OCI-LY7 (cell line): ENCODE measurements at regions not wholly inside any gene's neighbourhood (a gene's known extent, or its start where the extent isn't known, plus 50 kb on each side); places are given as distances from the start of the nearest gene placed in this dataset.

ENCODE experiments used
- BruUV-seq: library from RNA; stranded (reverse); fragments of 400-500 nt; replicated peaks from 2 replicates; lab custom pipeline; 2021; lab: Mats Ljungman, UMichigan
- CTCF ChIA-PET: fragments of 300-600 bp; sonication (Branson Sonifier 250); formaldehyde crosslinking; loops from one replicate; lab custom pipeline; 2022; ENCODE audit warnings: antibody characterized with exemption; ENCODE audit not compliant: unreplicated experiment; lab: Charles Lee
- POLR2A ChIA-PET: fragments of 300-600 bp; sonication (Branson Sonifier 250); formaldehyde crosslinking; loops from one replicate; lab custom pipeline; 2022; ENCODE audit warnings: antibody characterized with exemption; lab: Charles Lee
- DNase-seq: peaks from one replicate; pipeline ENCODE4 v3.0.0-alpha.2; 2015; ENCODE audit warnings: low spot score
- H2AFZ ChIP-seq: fragments of 200-600 bp; sonication (generic), shearing (Covaris generic); 2 replicates; pipeline ENCODE4 v1.6.1; 2014; ENCODE audit warnings: mild to moderate bottlenecking, antibody characterized with exemption, low read length, moderate library complexity
- H3K27ac ChIP-seq: fragments of 200-600 bp; sonication (generic); 2 replicates; pipeline ENCODE4 v1.5.1; 2014; ENCODE audit warnings: mixed run types, low read depth, mild to moderate bottlenecking, moderate library complexity, low read length, inconsistent platforms; ENCODE audit not compliant: poor library complexity, severe bottlenecking
- H3K36me3 ChIP-seq: fragments of 200-600 bp; sonication (generic); 2 replicates; pipeline ENCODE4 v1.6.1; 2014; ENCODE audit warnings: mild to moderate bottlenecking, antibody characterized with exemption, low read length, moderate library complexity, mixed read lengths; ENCODE audit not compliant: insufficient read depth
- H3K4me1 ChIP-seq: fragments of 200-600 bp; sonication (generic); 2 replicates; pipeline ENCODE4 v1.5.1; 2014; ENCODE audit warnings: mild to moderate bottlenecking, low read length; ENCODE audit not compliant: insufficient read depth, poor library complexity, severe bottlenecking
- H3K4me2 ChIP-seq: fragments of 200-600 bp; sonication (generic); 2 replicates; pipeline ENCODE4 v1.6.1; 2014; ENCODE audit warnings: mild to moderate bottlenecking, low read length
- H3K4me3 ChIP-seq: fragments of 200-600 bp; sonication (generic); 2 replicates; pipeline ENCODE4 v1.5.1; 2014; ENCODE audit warnings: mild to moderate bottlenecking, low read depth, low read length; ENCODE audit not compliant: poor library complexity, severe bottlenecking
- H3K79me2 ChIP-seq: fragments of 200-600 bp; sonication (generic); 2 replicates; pipeline ENCODE4 v1.6.1; 2016; ENCODE audit warnings: low read depth, mild to moderate bottlenecking, low read length, moderate library complexity, mixed read lengths; ENCODE audit not compliant: insufficient read depth
- H3K9me2 ChIP-seq: fragments of 200-600 bp; sonication (generic); 2 replicates; pipeline ENCODE4 v1.6.1; 2016; ENCODE audit warnings: mild to moderate bottlenecking, low read length, mixed read lengths; ENCODE audit not compliant: insufficient read depth
- H3K9me3 ChIP-seq: fragments of 200-600 bp; sonication (generic); 2 replicates; pipeline ENCODE4 v1.6.1; 2014; ENCODE audit warnings: mild to moderate bottlenecking, mixed run types, low read length, mixed read lengths
- H4K20me1 ChIP-seq: fragments of 200-600 bp; sonication (generic); 2 replicates; pipeline ENCODE4 v1.6.1; 2014; ENCODE audit warnings: mild to moderate bottlenecking, antibody characterized with exemption, low read length, moderate library complexity, mixed read lengths; ENCODE audit not compliant: insufficient read depth
- EZH2phosphoT487 ChIP-seq: fragments of 200-600 bp; sonication (generic); IDR thresholded peaks from 2 replicates; pipeline ENCODE4 v1.6.1; 2018; ENCODE audit warnings: low read depth, borderline replicate concordance, mild to moderate bottlenecking, mixed run types, antibody characterized with exemption, low read length, moderate library complexity, mixed read lengths
- intact Hi-C: fragments of 100-400 bp; cut with micrococcal nuclease; formaldehyde crosslinking; loops from one replicate; pipeline ENCODE4 v1.10.0; 2022; ENCODE audit not compliant: unreplicated experiment
- TF ChIP-seq, protein P1 (sequence below): fragments of 200-600 bp; sonication (generic); conservative IDR thresholded peaks from 2 replicates; pipeline ENCODE4 v1.5.1; 2014; ENCODE audit warnings: mild to moderate bottlenecking, antibody characterized with exemption, low read length, moderate library complexity, mixed read lengths

DNA sequence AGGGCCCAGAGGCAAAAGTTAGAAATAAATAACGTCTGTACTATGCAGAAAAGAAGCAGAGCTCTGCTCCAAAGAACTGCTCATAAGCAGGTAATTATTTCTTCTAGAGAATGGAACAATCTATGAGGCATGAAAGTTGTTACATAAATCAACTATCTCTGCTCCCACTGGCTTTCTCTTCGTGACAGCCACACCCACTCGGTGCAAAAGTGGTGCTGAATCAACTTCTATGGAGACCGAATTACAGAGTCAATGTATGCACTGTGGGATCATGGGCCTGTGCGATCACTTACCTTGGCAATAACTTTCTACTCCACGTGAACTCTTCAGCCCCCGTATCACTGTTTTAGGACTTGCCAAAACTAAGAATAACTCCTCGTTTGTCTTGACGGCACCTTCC lies 99.4 kb upstream of the ATXN3L start:
- CTCF ChIA-PET, result no interaction called here
- Histone ChIP-seq H3K4me1 (peaks cover 11% of the 10 kb centered on the region), H3K4me3 (no peak overlapping the region), H4K20me1 (no peaks in the 10 kb centered on the region), H3K79me2 (no peaks in the 10 kb centered on the region), H3K9me2 (no peaks in the 10 kb centered on the region), H3K36me3 (no peaks in the 10 kb centered on the region), H2AFZ (peak overlapping the region; percentile 76; the same call in 1 of the 2 replicates), H3K27ac (no peak overlapping the region), H3K9me3 (no peaks in the 10 kb centered on the region), H3K4me2 (peak overlapping the region; percentile 42; the same call in 1 of the 2 replicates)
- intact Hi-C loops, result no loop called here
- POLR2A ChIA-PET, result no interaction called here
- no peak for DNase-seq
- TF ChIP-seq, protein P1, sequence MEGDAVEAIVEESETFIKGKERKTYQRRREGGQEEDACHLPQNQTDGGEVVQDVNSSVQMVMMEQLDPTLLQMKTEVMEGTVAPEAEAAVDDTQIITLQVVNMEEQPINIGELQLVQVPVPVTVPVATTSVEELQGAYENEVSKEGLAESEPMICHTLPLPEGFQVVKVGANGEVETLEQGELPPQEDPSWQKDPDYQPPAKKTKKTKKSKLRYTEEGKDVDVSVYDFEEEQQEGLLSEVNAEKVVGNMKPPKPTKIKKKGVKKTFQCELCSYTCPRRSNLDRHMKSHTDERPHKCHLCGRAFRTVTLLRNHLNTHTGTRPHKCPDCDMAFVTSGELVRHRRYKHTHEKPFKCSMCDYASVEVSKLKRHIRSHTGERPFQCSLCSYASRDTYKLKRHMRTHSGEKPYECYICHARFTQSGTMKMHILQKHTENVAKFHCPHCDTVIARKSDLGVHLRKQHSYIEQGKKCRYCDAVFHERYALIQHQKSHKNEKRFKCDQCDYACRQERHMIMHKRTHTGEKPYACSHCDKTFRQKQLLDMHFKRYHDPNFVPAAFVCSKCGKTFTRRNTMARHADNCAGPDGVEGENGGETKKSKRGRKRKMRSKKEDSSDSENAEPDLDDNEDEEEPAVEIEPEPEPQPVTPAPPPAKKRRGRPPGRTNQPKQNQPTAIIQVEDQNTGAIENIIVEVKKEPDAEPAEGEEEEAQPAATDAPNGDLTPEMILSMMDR, result no peak
- no TSS peak for BruUV-seq

DNA sequence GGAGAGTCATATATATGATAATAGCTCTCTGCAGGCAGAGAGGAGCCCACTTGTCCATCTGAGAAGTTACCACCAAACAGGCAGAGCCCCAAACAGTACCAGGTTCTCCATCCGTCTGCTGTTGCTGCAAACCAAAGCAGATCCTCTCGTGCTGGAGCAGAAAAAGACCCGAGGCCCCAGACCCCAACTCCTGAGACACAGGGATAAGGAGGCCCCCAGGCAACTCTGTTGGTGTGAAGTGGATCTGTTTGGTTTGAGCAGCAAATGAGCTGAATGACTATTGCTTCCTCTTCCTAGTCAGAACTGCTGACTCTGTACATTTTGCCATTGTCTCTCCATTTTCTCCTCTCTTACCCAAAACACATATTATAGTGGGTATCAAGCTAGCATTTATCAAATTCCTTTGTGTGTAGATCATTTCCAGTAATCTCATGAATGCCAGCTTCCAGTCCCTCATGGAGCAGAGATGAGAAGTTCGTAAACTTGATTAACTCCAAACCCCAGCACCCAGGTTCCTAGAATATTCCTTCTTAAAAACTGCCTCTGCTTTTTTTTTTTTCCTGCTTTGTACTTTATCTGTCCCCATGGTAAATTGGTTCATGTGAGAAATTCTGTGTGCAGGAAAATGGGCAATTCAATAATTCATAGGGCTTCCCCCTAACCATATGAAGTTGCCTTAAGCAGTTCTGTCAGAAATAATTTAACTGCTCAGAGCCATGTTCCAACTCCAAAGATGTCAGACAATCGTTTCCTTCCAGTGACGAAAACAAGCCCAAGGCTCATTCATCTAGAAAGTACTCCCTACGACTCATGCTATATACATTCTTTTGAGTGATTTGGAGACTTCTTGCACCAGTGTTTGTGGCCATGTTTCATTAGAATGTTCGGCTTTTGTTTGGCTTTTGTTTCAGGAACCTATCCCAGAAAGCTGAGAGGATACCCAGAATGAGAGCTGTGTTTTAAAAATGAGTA lies 98.6 kb upstream of the ATXN3L start:
- no peak overlapping the region for H3K27ac ChIP-seq
- no TSS peak for BruUV-seq
- peaks cover 11% of the 10 kb centered on the region for H3K4me1 ChIP-seq
- POLR2A ChIA-PET, result no interaction called here
- no peaks in the 10 kb centered on the region for H4K20me1 ChIP-seq
- CTCF ChIA-PET, result no interaction called here
- H3K9me3 ChIP-seq, result no peaks in the 10 kb centered on the region
- no peak for DNase-seq
- H3K4me3 ChIP-seq, result no peak overlapping the region
- TF ChIP-seq, protein P1, result no peak
- no peak for TF ChIP-seq EZH2phosphoT487
- H3K79me2 ChIP-seq, result no peaks in the 10 kb centered on the region
- intact Hi-C loops, result no loop called here
- peak overlapping the region; percentile 42; the same call in 1 of the 2 replicates for H3K4me2 ChIP-seq
- no peaks in the 10 kb centered on the region for H3K36me3 ChIP-seq
- peak overlapping the region; percentile 76; the same call in 1 of the 2 replicates for H2AFZ ChIP-seq
- no peaks in the 10 kb centered on the region for H3K9me2 ChIP-seq

DNA sequence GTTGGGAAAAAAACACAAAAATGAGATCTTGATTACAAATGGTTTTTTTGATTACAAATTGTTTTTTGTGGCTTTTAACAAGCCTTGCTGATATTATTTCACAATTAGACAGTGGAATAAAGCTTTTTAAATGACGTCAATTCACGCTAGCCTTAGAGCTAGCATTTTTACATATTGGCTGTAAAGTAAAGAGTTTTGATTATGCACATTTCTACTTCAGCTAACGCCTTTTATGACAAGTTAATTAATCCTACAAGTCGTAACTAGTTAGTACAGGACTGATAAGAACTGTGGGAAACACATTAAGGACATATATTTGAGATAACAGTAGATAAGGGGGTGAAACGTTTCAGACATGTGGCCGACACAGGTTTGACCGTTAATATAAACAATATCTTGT lies 95.7 kb upstream of the ATXN3L start:
- Histone ChIP-seq H3K9me3 (no peaks in the 10 kb centered on the region), H3K79me2 (no peaks in the 10 kb centered on the region), H3K27ac (no peak overlapping the region), H3K36me3 (no peaks in the 10 kb centered on the region), H3K9me2 (no peaks in the 10 kb centered on the region), H3K4me3 (no peak overlapping the region), H2AFZ (no peak overlapping the region), H3K4me1 (peaks cover 11% of the 10 kb centered on the region), H4K20me1 (no peaks in the 10 kb centered on the region), H3K4me2 (no peak overlapping the region)
- ChIA-PET POLR2A (no interaction called here), CTCF (no interaction called here)
- TF ChIP-seq, protein P1, result no peak
- no peak for TF ChIP-seq EZH2phosphoT487
- no TSS peak for BruUV-seq
- DNase-seq, result no peak
- intact Hi-C loops, result no loop called here
